ENCODE measurements at regions not wholly inside any gene's neighbourhood (a gene's known extent, or its start where the extent isn't known, plus 50 kb on each side); places are given as distances from the start of the nearest gene placed in this dataset.
"Not testable (repeated sequence)": the region's sequence is repeated elsewhere in the genome, so short reads cannot be mapped to it uniquely, and the experiment has no call there.

DNA sequence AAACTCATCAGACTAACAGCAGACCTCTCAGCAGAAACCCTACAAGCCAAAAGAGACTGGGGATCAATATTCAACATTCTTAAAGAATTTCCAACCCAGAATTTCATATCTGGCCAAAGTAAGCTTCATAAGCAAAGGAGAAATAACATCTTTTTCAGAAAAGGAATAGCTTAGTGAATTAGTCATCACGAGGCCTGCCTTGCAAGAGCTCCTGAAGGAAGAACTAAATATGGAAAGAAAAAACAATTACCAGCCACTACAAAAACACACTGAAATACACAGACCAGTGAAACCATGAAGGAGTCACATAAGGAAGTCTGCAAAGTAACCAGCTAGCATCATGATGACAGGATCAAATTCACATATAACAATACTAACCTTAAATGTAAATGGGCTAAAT is 328.0 kb downstream of the XPNPEP1 start:
- DNase-seq (ENCODE audit: low read depth, low spot score); in situ Hi-C loops (cut with HindIII; ENCODE audit: low pct_unique_long_range_greater_than_20kb, low sequenced_read_pairs): not testable (repeated sequence)

DNA sequence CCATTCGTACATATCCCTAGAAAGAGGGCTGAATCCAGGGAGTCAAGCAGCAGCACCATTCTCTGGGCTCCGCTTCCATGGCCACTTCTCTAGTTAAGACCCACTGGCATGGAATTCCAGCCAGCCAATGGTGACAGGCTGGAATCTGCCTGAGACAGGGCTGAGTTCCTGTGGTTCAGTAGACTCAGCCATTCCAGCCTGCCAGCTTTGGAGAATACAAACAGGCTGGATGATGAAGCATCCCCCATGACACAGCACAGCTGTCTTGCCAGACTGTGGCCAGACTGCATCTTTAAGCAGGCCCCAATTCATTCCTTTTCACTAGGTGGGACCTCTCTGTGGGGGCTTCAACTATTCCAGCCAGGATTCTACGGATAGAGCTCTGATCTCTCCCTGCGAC is 329.6 kb downstream of the XPNPEP1 start:
- DNase-seq (ENCODE audit: low read depth, low spot score) = no peak
- in situ Hi-C loops (cut with HindIII; ENCODE audit: low pct_unique_long_range_greater_than_20kb, low sequenced_read_pairs) = no loop called here

DNA sequence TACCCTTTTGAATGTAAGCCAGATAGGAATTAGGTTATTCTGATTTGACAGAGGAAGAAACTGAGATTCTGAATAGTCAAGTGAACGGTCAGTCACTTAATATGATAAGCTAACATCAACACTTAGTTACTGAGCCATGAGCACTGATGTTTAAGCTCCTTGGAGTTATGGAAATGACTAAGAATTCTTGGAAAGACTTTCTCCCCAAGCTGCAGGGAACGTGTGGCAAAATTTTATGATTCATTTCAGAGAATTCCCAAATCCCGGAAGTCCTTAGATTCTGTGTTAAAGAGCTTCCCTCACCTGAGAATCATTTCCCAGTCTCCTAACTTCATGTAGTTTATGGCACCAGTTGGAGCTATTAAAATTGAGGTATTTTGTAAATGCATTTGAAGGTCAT is 330.9 kb downstream of the XPNPEP1 start:
- DNase-seq (ENCODE audit: low read depth, low spot score) = no peak
- in situ Hi-C loops (cut with HindIII; ENCODE audit: low pct_unique_long_range_greater_than_20kb, low sequenced_read_pairs) = no loop called here

DNA sequence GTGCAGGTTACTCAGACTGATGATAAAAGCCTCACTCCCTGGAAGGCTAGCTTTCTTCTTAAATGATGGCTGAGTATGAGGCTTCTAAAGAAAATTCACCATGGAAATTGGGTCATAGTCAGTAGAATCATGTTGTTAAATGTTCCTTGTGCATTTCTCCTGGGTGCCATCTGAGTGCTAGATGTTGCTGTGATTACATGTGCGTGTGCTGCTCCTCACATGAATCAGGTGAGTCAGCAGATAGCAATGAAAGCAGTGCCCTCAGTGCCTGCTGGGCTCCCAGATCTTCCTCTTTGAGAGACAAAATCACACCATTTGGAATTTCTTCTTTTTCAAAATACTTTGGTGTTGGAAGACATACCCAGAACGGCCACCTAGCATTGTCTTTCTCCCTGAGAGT is 331.7 kb downstream of the XPNPEP1 start:
- in situ Hi-C loops (cut with HindIII; ENCODE audit: low pct_unique_long_range_greater_than_20kb, low sequenced_read_pairs) = no loop called here
- no peak for DNase-seq (ENCODE audit: low read depth, low spot score)

DNA sequence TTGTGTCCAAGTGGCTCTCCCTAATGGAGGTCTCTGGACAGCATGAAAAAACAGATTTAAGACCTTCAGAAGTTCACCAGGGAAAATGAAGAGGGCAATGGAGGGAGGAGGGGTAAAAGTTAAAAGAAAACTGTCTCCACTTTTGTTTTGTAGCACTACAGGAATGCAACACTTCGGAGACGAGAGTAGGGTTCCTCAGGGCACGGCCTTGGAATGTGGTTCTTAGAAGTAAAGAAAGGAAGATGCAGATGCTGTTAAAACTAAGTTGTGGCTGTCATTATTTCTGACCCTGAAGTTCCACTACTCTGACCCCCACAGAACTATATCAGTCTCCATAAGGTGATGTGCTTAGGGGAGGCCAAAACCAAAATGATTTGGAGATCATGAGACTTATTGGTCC is 335.1 kb downstream of the XPNPEP1 start:
- no peak for DNase-seq (ENCODE audit: low read depth, low spot score)
- in situ Hi-C loops (cut with HindIII; ENCODE audit: low pct_unique_long_range_greater_than_20kb, low sequenced_read_pairs) = no loop called here

DNA sequence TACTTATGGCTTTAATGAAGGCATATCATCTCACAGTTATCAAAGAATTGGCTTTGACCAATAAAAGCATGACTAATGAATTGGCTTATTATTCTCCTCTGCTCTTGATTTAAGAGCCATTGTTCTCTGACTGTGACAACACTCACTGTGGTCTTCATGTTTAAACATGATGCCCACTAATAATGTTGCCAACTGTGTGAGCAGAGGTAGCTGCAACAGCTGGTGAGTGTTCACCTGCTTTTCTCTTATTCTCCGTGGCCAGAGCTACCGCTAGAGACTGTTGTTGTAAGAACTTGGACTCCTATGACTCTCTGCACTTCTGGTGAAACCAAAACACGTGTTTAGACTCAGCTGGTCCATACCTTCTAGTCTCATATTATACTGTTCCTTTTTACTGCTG is 335.9 kb downstream of the XPNPEP1 start:
- in situ Hi-C loops (cut with HindIII; ENCODE audit: low pct_unique_long_range_greater_than_20kb, low sequenced_read_pairs) = no loop called here
- peak; percentile 4 for DNase-seq (ENCODE audit: low read depth, low spot score)

DNA sequence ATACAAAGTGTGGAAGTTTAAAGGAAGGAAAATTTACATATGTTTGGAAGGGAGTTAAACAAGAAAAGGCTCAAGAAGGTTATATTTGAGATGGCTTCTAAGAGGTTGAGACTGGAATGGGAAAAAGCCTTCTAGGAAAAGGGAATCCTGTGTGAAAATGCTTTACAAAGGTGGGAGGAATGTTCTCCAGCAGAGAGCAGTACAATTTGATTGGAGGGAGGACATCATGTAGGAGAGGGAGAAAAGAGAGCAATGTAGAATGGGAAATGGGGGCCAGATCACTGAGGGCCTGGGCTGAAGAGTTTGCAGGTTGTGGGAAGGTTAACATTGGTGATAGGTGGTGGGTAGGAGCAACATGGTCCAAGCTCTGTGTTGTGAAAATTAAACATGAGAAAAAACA is 366.9 kb downstream of the XPNPEP1 start:
- in situ Hi-C loops (cut with HindIII; ENCODE audit: low pct_unique_long_range_greater_than_20kb, low sequenced_read_pairs) = no loop called here
- DNase-seq (ENCODE audit: low read depth, low spot score) = no peak

DNA sequence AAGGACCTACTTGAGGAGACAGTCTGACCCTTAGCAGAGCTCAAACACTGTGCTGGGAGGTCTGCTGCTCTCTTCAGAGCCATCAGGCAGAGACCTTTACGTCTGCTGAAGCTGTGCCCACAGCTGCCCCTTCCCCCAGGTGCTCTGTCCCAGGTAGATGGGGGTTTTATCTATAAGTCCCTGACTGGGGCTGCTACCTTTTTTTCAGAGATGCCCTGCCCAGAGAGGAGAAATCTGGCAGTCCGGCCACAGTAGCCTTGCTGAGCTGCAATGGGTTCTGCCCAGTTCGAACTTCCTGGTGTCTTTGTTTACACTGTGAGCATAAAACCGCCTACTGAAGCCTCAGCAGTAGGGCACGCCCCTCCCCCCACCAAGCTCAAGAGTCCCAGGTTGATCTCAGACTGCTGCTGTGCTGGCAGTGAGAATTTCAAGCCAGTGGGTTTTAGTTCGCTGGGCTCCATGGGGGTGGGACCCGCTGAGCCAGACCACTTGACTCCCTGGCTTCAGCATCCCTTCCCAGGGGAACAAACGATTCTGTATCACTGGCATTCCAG is 381.2 kb downstream of the XPNPEP1 start:
- DNase-seq (ENCODE audit: low read depth, low spot score); in situ Hi-C loops (cut with HindIII; ENCODE audit: low pct_unique_long_range_greater_than_20kb, low sequenced_read_pairs): not testable (repeated sequence)

DNA sequence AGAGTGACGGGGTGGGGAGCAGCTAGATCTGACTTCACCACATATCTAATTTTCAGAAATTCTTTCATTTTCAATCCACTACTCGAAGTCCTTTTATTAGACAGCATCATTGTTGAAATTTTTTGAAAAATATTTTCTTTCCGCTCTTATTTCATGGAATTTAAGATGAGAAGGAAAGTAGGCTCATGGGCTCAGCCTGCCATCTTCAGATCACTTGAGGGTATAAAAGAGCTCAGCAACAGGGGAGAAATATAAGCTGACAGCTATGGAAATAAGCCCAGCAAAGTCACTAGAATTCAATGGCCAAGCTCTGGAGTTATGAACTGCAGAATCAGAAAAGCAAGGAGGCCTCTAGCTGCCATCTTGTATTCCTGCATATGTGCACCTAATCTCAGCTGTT is 389.1 kb downstream of the XPNPEP1 start:
- in situ Hi-C loops (cut with HindIII; ENCODE audit: low pct_unique_long_range_greater_than_20kb, low sequenced_read_pairs) = no loop called here
- no peak for DNase-seq (ENCODE audit: low read depth, low spot score)

DNA sequence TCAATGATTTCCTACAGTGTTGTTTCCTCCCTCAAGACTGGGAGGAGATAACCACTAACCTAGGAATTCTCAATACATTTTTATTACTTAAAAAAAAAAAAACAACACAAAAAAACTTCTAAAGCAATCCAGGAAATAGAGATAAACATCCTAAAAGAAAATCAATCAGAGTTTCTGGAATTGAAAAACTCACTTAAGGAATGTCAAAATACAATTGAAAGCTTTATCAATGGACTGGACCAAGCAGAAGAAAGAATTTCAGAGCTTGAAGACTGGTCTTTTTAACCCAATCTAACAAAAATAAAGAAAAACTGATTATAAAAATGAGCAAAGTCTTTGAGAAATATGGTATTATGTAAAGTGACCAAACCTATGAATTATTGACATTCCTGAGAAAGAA is 394.1 kb downstream of the XPNPEP1 start:
- no peak for DNase-seq (ENCODE audit: low read depth, low spot score)
- in situ Hi-C loops (cut with HindIII; ENCODE audit: low pct_unique_long_range_greater_than_20kb, low sequenced_read_pairs) = no loop called here

DNA sequence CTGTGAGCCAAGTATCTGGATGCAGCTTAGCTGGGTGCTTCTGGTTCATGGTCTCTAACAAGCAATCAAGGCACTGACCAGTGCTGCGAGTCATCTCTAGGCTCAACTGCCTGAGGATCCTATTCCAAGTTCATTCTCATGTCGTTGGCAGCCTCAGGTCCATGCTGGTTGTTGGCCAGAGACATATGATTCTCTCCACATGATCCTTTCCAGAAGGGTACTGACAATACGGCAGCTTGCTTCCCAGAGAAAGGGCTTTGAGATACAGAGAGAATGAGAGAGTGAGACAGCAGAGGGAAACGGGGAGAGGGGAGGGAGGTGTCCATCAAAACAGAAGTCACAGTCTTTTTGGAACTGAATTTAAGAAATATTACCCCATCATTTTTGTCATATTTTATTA is 405.6 kb downstream of the XPNPEP1 start:
- in situ Hi-C loops (cut with HindIII; ENCODE audit: low pct_unique_long_range_greater_than_20kb, low sequenced_read_pairs) = no loop called here
- DNase-seq (ENCODE audit: low read depth, low spot score) = no peak

DNA sequence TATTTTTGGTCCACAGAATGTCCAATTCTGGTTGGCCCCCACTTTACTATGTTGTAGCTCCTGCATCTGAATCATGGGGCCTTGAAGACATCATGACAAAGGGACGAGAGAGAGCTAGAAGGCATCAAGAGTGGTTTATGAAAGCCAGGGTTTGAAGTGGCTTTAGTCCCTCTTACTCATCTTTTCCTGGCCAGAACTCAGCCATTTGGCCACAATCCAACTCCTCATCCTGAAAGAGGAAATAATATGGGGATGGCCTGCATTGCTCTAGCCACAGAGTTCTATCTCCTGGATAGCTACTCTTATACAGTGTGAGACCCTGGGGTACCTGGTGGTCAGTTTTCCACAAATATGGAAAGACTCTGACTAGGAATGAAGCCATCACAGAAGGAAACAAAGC is 418.9 kb downstream of the XPNPEP1 start:
- no peak for DNase-seq (ENCODE audit: low read depth, low spot score)
- in situ Hi-C loops (cut with HindIII; ENCODE audit: low pct_unique_long_range_greater_than_20kb, low sequenced_read_pairs) = no loop called here

DNA sequence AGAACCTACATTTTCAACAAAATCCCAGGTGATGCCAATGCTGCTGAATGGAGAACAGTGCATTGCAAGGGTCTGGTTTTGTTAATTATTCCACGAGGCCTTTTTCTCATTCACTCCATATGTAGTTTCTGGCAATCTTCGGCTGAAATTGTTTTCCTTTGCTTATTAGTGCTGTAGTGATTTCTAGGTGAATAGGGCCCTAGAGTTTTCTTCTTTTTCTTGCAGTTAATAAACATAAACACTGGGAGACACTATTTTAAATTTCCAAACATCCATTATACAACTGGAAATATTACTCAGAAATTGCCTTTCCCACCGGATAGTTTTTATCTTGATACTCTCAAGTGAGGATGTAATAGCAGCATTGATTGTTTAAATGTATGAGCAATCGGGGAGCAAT is 435.6 kb downstream of the XPNPEP1 start:
- DNase-seq (ENCODE audit: low read depth, low spot score) = no peak
- in situ Hi-C loops (cut with HindIII; ENCODE audit: low pct_unique_long_range_greater_than_20kb, low sequenced_read_pairs) = no loop called here

DNA sequence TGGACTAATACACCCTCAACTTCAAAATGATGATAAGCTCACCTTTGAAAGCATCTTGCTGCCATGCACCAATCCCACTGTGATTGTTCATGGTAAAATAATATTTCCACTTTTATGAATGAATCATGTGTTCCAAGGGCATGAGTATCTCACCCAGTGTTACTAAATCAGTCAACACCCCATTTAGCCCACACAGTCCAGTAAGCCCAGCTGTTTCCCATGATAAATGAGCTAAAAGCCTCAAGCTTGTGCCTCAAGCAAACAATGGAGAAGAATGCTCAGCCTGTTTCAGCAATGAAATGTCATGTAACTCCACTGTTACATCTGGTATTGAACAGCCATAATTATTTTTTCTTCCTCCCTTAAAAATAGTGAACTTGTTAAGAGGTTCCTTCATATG is 442.5 kb downstream of the XPNPEP1 start:
- in situ Hi-C loops (cut with HindIII; ENCODE audit: low pct_unique_long_range_greater_than_20kb, low sequenced_read_pairs) = no loop called here
- DNase-seq (ENCODE audit: low read depth, low spot score) = no peak

DNA sequence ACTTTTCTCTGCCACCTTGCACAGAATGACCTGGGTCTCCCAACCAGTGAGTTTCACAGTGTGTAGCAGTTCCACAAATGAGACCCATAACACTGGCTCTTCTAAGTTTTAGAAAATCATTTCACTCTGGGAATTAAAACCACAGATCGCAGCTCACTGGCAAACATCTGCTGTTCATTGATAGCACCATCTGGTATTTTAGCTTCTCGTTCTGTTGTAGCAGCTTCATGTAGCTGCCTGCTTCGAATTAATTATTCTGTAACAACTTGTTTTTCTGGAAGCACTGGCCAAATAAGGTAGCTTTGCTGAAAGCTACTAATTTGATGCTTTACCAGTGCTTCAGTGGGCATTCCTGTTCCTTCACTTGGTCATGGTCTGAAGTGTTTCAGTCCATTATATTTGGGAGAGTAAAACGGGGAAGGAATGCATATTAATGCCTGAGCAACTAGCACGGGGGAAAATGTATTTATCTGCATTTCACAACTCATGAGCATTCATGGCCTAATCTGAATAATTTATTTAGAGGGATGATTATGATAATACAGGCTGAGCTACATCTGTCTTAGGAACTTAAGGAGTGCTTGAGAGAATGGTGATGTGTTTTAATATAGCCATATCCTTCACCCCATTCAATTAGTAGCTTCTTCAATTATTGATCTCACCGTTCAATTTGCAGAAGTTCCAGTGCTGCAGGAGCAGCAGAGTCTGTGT is 447.4 kb downstream of the XPNPEP1 start:
- in situ Hi-C loops (cut with HindIII; ENCODE audit: low pct_unique_long_range_greater_than_20kb, low sequenced_read_pairs) = no loop called here
- DNase-seq (ENCODE audit: low read depth, low spot score) = no peak

DNA sequence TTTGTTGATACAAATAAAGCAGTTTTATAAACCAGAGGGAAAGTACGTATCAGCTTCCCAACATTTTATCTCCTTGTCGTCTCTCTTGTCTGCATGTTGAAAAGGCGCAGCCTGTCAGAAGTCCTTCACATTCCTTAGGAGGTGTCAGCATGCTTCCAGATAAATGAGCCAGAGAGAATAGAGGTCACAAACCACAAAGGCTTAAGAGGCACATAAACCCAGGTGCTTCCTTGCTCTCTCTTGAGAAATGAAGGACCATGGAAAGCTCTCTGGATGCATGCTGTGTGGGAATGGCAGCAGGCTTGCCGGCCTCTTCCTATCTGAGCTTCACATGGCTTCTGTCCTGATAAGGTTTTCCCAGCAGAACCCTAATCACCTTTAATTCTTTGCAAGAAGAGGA is 448.5 kb downstream of the XPNPEP1 start:
- in situ Hi-C loops (cut with HindIII; ENCODE audit: low pct_unique_long_range_greater_than_20kb, low sequenced_read_pairs) = no loop called here
- no peak for DNase-seq (ENCODE audit: low read depth, low spot score)

DNA sequence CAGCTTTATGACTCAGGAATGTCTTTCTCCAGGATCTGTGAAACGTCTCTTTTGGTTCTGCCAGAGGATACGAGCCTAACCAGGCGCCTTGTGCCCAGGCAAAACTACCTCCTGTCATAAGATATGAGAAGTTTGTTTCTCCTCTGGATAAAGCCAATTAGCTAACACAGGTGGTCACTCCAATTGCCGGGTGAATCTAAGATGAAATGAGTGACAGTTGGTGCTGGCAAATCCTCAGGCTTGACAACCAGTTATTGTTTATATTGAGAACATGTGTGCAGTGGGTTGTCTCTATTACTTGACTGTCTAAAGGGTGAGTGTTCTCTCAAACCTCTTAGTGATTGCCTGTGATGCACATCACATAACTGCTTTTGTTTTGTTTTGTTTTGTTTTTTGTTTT is 449.1 kb downstream of the XPNPEP1 start:
- no peak for DNase-seq (ENCODE audit: low read depth, low spot score)
- in situ Hi-C loops (cut with HindIII; ENCODE audit: low pct_unique_long_range_greater_than_20kb, low sequenced_read_pairs) = no loop called here

DNA sequence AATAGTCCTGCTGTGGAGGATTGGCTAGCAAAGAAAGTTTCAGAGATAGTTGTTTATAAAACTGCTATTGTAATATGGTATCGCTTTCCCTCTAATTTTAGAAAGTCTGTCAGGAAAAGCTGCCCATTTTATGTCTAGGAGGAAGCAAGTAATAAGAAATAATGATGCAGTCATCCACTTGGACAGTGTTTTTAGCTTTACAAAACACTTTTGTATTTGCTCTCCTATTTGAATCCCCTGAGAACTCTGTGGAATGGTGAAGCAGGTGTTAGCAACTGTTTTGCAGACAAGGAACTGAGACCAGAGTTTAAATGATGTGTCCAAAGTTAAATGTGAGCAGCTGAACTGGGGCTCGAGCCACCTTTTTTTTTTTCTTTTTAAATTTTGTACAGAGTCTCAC is 455.8 kb downstream of the XPNPEP1 start:
- in situ Hi-C loops (cut with HindIII; ENCODE audit: low pct_unique_long_range_greater_than_20kb, low sequenced_read_pairs) = no loop called here
- no peak for DNase-seq (ENCODE audit: low read depth, low spot score)

DNA sequence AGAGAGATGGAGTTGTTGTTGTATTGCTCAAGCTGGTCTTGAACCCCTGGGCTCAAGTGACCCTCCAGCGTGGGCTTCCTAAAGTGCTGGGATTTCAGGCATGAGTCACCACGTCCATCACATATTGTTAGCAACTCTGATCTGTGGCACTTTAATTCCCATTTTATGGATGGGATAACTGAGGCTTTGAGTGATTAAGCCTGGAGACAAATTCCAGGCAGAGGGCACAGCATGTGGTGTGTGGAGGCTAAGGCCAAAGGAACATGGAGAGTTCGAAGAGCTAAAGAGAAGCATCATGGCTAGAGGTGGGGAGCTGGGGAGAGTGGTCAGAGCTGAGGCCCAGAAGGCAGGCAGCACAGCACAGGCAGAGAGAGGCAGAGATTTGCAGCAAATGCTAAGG is 458.4 kb downstream of the XPNPEP1 start:
- no peak for DNase-seq (ENCODE audit: low read depth, low spot score)
- in situ Hi-C loops (cut with HindIII; ENCODE audit: low pct_unique_long_range_greater_than_20kb, low sequenced_read_pairs) = no loop called here

DNA sequence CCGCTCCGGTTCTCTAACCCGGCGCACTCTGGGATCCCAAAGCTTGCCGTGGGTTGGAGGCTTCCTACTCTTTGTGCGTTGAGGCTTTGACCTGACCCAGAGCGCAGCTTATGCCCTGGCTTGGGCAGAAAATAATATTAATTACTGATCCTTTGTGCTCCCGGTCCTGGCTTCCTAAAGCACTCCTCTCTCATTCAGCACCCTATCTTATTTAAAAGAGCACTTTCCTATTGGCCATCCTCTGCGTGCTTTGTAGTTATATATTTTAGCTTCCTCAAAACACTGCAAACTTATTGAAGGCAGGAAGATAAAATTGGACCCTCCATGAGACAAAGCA is 466.0 kb downstream of the XPNPEP1 start:
- in situ Hi-C loops (cut with HindIII; ENCODE audit: low pct_unique_long_range_greater_than_20kb, low sequenced_read_pairs) = no loop called here
- DNase-seq (ENCODE audit: low read depth, low spot score) = no peak
